ENCODE measurements at regions not wholly inside any gene's neighbourhood (a gene's known extent, or its start where the extent isn't known, plus 50 kb on each side); places are given as distances from the start of the nearest gene placed in this dataset.

- Histone ChIP-seq H3K27me3 (no peaks in the 10 kb centered on the region), H3K9me3 (no peaks in the 10 kb centered on the region), H3K4me3 (no peak overlapping the region), H3K4me1 (no peaks in the 10 kb centered on the region), H3K27ac (no peak overlapping the region), H3K36me3 (no peaks in the 10 kb centered on the region)
- TF ChIP-seq POLR2A (IDR thresholded peaks at IDR 0.05) (no peak), CTCF (IDR thresholded peaks at IDR 0.05) (no peak), POLR2AphosphoS5 (IDR thresholded peaks at IDR 0.05) (no peak)
- DNase-seq (ENCODE audit: low spot score in 2 of 2), result no peak
- intact Hi-C loops (cut with DNase I; ENCODE audit: low total_unique reads), result no loop called here
These were observed 123.5 kb upstream of the ZNF366 start for GRCh38 chr5:72630721-72631120.

GRCh38 chr5:72630081-72630480 is 122.9 kb upstream of the ZNF366 start:
- H3K27ac ChIP-seq, result no peak overlapping the region
- no peak overlapping the region for H3K4me3 ChIP-seq
- TF ChIP-seq CTCF (IDR thresholded peaks at IDR 0.05), result no peak
- TF ChIP-seq POLR2A (IDR thresholded peaks at IDR 0.05), result no peak
- no peaks in the 10 kb centered on the region for H3K27me3 ChIP-seq
- H3K4me1 ChIP-seq, result no peaks in the 10 kb centered on the region
- H3K9me3 ChIP-seq, result no peaks in the 10 kb centered on the region
- no peak for DNase-seq (ENCODE audit: low spot score in 2 of 2)
- no peaks in the 10 kb centered on the region for H3K36me3 ChIP-seq
- intact Hi-C loops (cut with DNase I; ENCODE audit: low total_unique reads), result no loop called here

- H3K27me3 ChIP-seq, result no peaks in the 10 kb centered on the region
- intact Hi-C loops (cut with DNase I; ENCODE audit: low total_unique reads), result no loop called here
- H3K9me3 ChIP-seq, result no peaks in the 10 kb centered on the region
- no peak overlapping the region for H3K27ac ChIP-seq
- H3K36me3 ChIP-seq, result no peaks in the 10 kb centered on the region
- no peaks in the 10 kb centered on the region for H3K4me1 ChIP-seq
- H3K4me3 ChIP-seq, result no peak overlapping the region
- TF ChIP-seq CTCF (IDR thresholded peaks at IDR 0.05) (no peak), POLR2A (IDR thresholded peaks at IDR 0.05) (no peak), POLR2AphosphoS5 (IDR thresholded peaks at IDR 0.05) (no peak)
- DNase-seq (ENCODE audit: low spot score in 2 of 2), result no peak
These were observed 121.7 kb upstream of the ZNF366 start for GRCh38 chr5:72628771-72629371.

GRCh38 chr5:72625332-72625731 is 118.1 kb upstream of the ZNF366 start:
- Histone ChIP-seq H3K36me3 (no peaks in the 10 kb centered on the region), H3K9me3 (no peaks in the 10 kb centered on the region), H3K4me3 (no peak overlapping the region), H3K27ac (no peak overlapping the region), H3K27me3 (no peaks in the 10 kb centered on the region), H3K4me1 (no peaks in the 10 kb centered on the region)
- TF ChIP-seq CTCF (IDR thresholded peaks at IDR 0.05), result no peak
- no peak for TF ChIP-seq POLR2AphosphoS5 (IDR thresholded peaks at IDR 0.05)
- no peak for TF ChIP-seq POLR2A (IDR thresholded peaks at IDR 0.05)
- intact Hi-C loops (cut with DNase I; ENCODE audit: low total_unique reads), result no loop called here
- no peak for DNase-seq (ENCODE audit: low spot score in 2 of 2)

GRCh38 chr5:72624641-72625236 is 117.5 kb upstream of the ZNF366 start:
- TF ChIP-seq POLR2A (IDR thresholded peaks at IDR 0.05), result no peak
- no peak for TF ChIP-seq POLR2AphosphoS5 (IDR thresholded peaks at IDR 0.05)
- no peak for TF ChIP-seq CTCF (IDR thresholded peaks at IDR 0.05)
- intact Hi-C loops (cut with DNase I; ENCODE audit: low total_unique reads), result no loop called here
- no peak overlapping the region for H3K27ac ChIP-seq
- H3K4me1 ChIP-seq, result no peaks in the 10 kb centered on the region
- no peaks in the 10 kb centered on the region for H3K9me3 ChIP-seq
- no peak overlapping the region for H3K4me3 ChIP-seq
- no peaks in the 10 kb centered on the region for H3K36me3 ChIP-seq
- H3K27me3 ChIP-seq, result no peaks in the 10 kb centered on the region
- DNase-seq (ENCODE audit: low spot score in 2 of 2), result no peak

Data from breast epithelium (tissue), 4 donors.